IgD-negative memory B cell (primary cell): ENCODE measurements at regions not wholly inside any gene's neighbourhood (a gene's known extent, or its start where the extent isn't known, plus 50 kb on each side); places are given as distances from the start of the nearest gene placed in this dataset.

Experiments used
- H3K27ac Mint-ChIP-seq, 3 donors: one replicate each; pipeline ENCODE4 v1.8.0; 2020 to 2022; ENCODE audit warnings: mild to moderate bottlenecking in 3 of 3, mixed read lengths in 3 of 3, moderate library complexity in 1 of 3
- H3K27me3 Mint-ChIP-seq: one replicate; pipeline ENCODE4 v1.8.0; 2021; ENCODE audit warnings: mixed read lengths
- H3K36me3 Mint-ChIP-seq: one replicate; pipeline ENCODE4 v1.8.0; 2020; ENCODE audit warnings: mild to moderate bottlenecking, mixed read lengths
- H3K4me1 Mint-ChIP-seq, 3 donors: one replicate each; pipeline ENCODE4 v1.8.0; 2020 to 2022; ENCODE audit warnings: mixed read lengths in 3 of 3, mild to moderate bottlenecking in 1 of 3
- H3K4me3 Mint-ChIP-seq, 4 donors: one replicate each; pipeline ENCODE4 v1.8.0; 2020 to 2022; ENCODE audit warnings: mild to moderate bottlenecking in 4 of 4, mixed read lengths in 4 of 4, moderate library complexity in 3 of 4
- H3K9me3 Mint-ChIP-seq, 3 donors: one replicate each; pipeline ENCODE4 v1.8.0; 2020 to 2021; ENCODE audit warnings: mixed read lengths in 3 of 3, mild to moderate bottlenecking in 1 of 3

DNA sequence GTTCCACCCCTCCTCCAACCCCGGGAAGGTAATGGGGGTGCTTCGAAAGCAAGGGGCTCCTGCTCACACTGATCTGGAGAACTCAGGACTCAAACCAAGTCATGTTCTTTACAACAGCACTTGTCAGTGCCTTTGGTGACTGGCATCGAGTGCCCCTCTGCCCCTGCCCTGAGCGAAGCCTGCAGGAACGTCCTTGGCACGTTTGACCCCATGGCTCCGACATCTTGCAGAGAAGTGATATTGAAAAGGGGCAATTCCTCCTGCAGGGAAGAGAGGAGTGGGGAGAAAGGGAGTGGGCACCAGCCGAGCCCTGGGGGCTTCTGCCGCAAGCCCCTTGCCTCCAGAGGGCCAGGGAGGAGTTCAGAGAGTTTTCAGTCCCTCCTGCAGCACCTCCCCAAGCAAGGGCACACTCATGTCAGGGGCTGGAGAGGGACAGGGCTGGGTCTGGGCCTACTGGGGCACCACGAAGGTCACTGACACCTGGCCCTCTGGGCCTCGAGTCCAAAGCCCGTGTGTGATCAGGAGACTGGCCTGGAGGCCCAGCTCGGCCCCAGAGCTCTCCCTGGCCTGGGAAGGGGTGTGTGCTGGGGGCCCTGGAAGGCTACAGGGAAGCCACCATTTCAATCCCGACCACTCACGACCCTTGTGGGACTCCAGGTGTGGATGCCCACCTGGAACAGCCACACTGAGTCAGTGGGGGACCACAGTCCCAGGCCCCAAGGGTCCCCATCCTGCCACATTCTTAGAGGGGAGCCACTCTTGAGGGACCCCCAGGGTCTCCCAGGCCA, 94.9 kb upstream of the NKX1-1 start:
- H3K27me3 Mint-ChIP-seq, result no peaks in the 10 kb centered on the region
- no peaks in the 10 kb centered on the region for H3K36me3 Mint-ChIP-seq
- no peaks in the 10 kb centered on the region for H3K4me1 Mint-ChIP-seq
- no peak overlapping the region for H3K4me3 Mint-ChIP-seq
- H3K27ac Mint-ChIP-seq, result no peak overlapping the region
- H3K9me3 Mint-ChIP-seq, result peaks cover 0 to 1% (median 0%) of the 10 kb centered on the region in 3 donors

GRCh38 chr4:1500231-1500965, 94.2 kb upstream of the NKX1-1 start:
- Mint-ChIP-seq H3K9me3 (peaks cover 0 to 1% (median 0%) of the 10 kb centered on the region in 3 donors), H3K27me3 (no peaks in the 10 kb centered on the region), H3K4me3 (no peak overlapping the region), H3K4me1 (no peaks in the 10 kb centered on the region), H3K27ac (no peak overlapping the region), H3K36me3 (no peaks in the 10 kb centered on the region)

- no peak overlapping the region for H3K27ac Mint-ChIP-seq
- H3K4me3 Mint-ChIP-seq, result no peak overlapping the region
- H3K27me3 Mint-ChIP-seq, result peaks cover under 1% of the 10 kb centered on the region
- H3K4me1 Mint-ChIP-seq, result no peaks in the 10 kb centered on the region
- no peaks in the 10 kb centered on the region for H3K36me3 Mint-ChIP-seq
- H3K9me3 Mint-ChIP-seq, result peaks cover 0 to 3% (median 0%) of the 10 kb centered on the region in 3 donors
Measured at GRCh38 chr4:1499465-1499864, 93.2 kb upstream of the NKX1-1 start.

DNA sequence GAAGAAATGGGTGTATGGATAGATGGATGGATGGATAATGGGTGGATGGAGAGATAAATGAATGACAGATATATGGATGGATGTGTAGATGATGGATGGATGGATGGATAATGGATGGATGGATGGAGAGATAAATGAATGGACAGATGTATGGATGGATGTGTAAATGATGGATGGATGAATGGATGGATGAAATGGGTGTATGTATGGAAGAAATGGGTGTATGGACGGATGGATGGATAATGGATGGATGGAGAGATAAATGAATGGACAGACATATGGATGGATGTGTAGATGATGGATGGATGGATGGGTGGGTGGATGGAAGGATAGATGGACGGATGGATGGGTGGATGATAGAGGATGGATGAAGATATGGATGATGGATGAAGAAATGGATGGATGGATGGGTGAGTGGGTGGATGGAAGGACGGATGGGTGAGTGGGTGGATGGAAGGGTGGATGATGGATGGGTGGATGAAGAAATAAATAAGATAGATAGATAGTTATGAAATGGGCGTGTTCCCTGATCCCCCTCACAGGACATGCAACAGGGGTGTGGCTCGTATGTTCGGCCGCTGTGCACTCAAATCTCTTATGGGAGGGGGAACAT, 91.1 kb upstream of the NKX1-1 start:
- H3K36me3 Mint-ChIP-seq, result no peaks in the 10 kb centered on the region
- H3K4me1 Mint-ChIP-seq, result no peaks in the 10 kb centered on the region
- H3K27ac Mint-ChIP-seq, result no peak overlapping the region
- peaks cover 3% of the 10 kb centered on the region for H3K27me3 Mint-ChIP-seq
- no peak overlapping the region for H3K4me3 Mint-ChIP-seq
- H3K9me3 Mint-ChIP-seq, result peaks cover 0 to 3% (median 0%) of the 10 kb centered on the region in 3 donors

GRCh38 chr4:1496116-1496642, 89.9 kb upstream of the NKX1-1 start:
- H3K4me3 Mint-ChIP-seq, result no peak overlapping the region
- peaks cover 0 to 3% (median 0%) of the 10 kb centered on the region in 3 donors for H3K9me3 Mint-ChIP-seq
- H3K27ac Mint-ChIP-seq, result no peak overlapping the region
- no peaks in the 10 kb centered on the region for H3K4me1 Mint-ChIP-seq
- H3K27me3 Mint-ChIP-seq, result peaks cover 3% of the 10 kb centered on the region
- H3K36me3 Mint-ChIP-seq, result no peaks in the 10 kb centered on the region

- Mint-ChIP-seq H3K27ac (no peak overlapping the region), H3K4me1 (no peaks in the 10 kb centered on the region), H3K9me3 (peaks cover 0 to 2% (median 0%) of the 10 kb centered on the region in 3 donors), H3K36me3 (no peaks in the 10 kb centered on the region), H3K4me3 (no peak overlapping the region), H3K27me3 (peaks cover 3% of the 10 kb centered on the region)
Measured at GRCh38 chr4:1495416-1496115, 89.3 kb upstream of the NKX1-1 start.

- Mint-ChIP-seq H3K27ac (no peak overlapping the region), H3K4me3 (no peak overlapping the region), H3K27me3 (peaks cover 3% of the 10 kb centered on the region), H3K36me3 (no peaks in the 10 kb centered on the region), H3K9me3 (peaks cover 0 to 2% (median 0%) of the 10 kb centered on the region in 3 donors), H3K4me1 (no peaks in the 10 kb centered on the region)
Measured at GRCh38 chr4:1494416-1495315, 88.4 kb upstream of the NKX1-1 start.

DNA sequence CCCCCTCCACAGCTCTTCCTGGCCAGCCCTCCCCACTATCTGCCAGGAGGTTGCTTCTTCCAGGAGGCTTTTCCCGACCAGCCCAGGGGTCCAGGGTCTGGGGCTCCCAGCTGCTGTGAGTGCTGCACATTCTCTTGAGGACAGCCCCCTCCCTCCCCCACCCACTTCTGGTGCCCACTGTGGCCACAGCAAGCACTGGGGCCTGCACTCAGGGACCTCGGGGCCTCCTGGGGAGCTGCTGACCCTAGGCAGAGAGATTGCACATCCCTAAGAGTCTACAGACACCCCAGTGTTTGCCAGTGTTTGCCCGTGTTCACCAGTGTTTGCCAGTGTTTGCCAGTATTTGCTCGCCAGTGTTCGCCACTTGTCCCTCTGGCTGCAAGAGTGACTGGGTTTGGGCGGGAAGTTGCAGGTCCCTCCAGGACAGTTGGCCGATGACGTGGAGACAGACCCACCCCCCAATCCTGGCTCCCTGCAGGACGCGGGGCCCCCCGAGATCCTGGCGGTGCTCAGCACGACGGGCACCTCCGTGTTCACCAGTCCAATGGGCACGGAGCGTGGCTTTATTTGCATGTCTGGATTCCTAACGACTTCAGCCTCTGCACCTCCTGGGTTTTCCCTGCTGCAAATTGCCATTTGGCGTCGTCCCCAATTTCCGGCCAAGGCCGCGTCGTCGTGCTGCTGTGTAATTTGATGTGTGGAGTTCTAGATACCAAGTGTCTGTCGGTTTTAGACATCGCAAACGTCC, 87.5 kb upstream of the NKX1-1 start:
- H3K4me3 Mint-ChIP-seq, result no peak overlapping the region
- peaks cover 4% of the 10 kb centered on the region for H3K27me3 Mint-ChIP-seq
- H3K27ac Mint-ChIP-seq, result no peak overlapping the region
- H3K36me3 Mint-ChIP-seq, result no peaks in the 10 kb centered on the region
- peaks cover 0 to 2% (median 0%) of the 10 kb centered on the region in 3 donors for H3K9me3 Mint-ChIP-seq
- H3K4me1 Mint-ChIP-seq, result no peaks in the 10 kb centered on the region

DNA sequence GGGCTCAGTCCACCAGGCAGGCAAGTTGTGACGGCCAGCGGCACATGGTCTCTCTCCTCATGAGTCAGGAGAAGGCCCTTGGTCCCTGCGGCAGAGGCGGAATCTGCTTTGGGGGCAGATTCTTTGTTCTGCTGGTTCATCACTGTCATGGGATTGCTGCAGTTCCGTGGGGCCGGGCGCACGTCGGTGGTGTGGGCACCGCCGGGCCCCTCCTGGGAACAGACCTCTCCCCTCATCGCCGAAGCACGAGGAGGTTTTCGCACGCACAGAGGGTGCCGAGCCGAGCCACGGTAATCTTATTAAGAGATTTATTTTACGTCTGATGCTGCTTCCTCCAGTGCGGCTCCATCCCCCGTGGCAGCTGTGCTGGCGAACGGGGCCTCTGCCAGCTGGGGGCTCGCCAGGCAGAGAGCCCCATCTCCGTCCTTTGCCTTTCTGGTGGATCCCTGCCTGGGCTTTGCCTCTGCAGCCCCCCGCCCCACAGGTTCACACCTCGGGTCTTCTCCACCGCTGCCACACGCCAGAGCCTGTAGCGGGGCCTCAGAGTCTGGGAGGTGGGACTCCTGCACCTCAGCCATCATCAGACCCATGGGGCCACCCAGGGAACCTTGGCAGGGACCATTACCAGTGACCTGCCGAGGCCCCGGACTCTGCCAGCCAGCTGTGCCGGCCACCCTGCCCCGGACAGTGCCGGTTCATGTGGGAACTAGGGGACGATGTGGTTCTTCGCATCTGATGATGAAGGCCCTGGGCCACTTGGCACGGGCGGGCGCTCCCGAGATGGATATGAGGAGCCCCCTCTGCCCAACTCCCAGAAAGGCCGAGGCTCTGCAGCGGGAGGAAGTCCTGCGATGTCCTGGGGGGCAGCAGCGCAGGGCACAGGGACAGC, 86.7 kb upstream of the NKX1-1 start:
- H3K4me1 Mint-ChIP-seq, result no peaks in the 10 kb centered on the region
- peaks cover 5% of the 10 kb centered on the region for H3K27me3 Mint-ChIP-seq
- H3K9me3 Mint-ChIP-seq, result peaks cover 0 to 2% (median 0%) of the 10 kb centered on the region in 3 donors
- H3K4me3 Mint-ChIP-seq, result no peak overlapping the region
- no peaks in the 10 kb centered on the region for H3K36me3 Mint-ChIP-seq
- H3K27ac Mint-ChIP-seq, result no peak overlapping the region

GRCh38 chr4:1492142-1492457, 85.9 kb upstream of the NKX1-1 start:
- Mint-ChIP-seq H3K9me3 (peaks cover 0 to 2% (median 0%) of the 10 kb centered on the region in 3 donors), H3K4me1 (no peaks in the 10 kb centered on the region), H3K27me3 (peaks cover 6% of the 10 kb centered on the region), H3K4me3 (no peak overlapping the region), H3K36me3 (no peaks in the 10 kb centered on the region), H3K27ac (no peak overlapping the region)

DNA sequence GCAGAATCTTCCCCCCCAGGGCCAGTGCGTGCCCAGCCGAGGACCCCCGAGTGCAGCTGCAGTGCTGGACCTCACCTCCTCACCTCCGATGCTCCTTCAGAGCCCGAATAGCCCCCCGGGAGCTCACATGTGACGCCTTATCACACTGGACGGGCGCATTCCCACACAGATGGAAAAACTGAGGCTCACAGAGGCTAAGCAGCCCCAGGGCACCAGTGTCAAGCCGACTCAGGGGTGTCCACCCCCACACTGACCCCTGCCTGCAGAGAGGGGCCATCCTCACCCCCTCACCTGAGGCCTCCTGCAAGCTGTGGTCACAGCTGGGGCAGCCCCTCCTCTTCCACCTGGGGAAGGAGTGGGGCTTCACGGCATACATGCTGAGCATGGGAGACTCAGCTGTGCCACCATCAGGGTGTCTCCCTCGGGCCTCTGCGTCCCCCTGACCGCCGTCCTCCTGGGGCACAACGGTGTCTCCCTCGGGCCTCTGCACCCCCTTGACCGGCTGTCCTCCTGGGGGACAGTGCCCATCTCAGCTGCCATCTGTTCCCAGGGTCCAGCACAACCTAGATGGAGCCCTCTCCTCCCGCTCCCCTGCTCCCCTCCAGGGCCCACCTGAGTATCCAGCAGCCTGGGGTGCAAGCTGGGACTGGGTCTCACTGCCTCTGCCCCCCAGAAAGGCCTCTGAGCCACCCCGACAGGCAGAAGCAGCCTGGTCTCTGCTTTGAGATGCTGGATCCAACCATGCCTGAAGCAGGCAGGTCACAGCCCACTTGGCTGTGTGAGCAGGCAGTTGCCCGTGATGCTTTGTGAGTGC, 85.3 kb upstream of the NKX1-1 start:
- H3K9me3 Mint-ChIP-seq, result peaks cover 2 to 3% (median 2%) of the 10 kb centered on the region in 3 donors
- no peaks in the 10 kb centered on the region for H3K4me1 Mint-ChIP-seq
- H3K4me3 Mint-ChIP-seq, result no peak overlapping the region
- peaks cover 6% of the 10 kb centered on the region for H3K27me3 Mint-ChIP-seq
- H3K36me3 Mint-ChIP-seq, result no peaks in the 10 kb centered on the region
- H3K27ac Mint-ChIP-seq, result no peak overlapping the region

- Mint-ChIP-seq H3K4me1 (no peaks in the 10 kb centered on the region), H3K4me3 (no peak overlapping the region), H3K9me3 (peaks cover 3 to 9% (median 9%) of the 10 kb centered on the region in 3 donors), H3K27me3 (peaks cover 6% of the 10 kb centered on the region), H3K27ac (no peak overlapping the region), H3K36me3 (no peaks in the 10 kb centered on the region)
Measured at GRCh38 chr4:1490654-1491327, 84.5 kb upstream of the NKX1-1 start.
